NCI-H524 (cell line): ENCODE measurements at regions not wholly inside any gene's neighbourhood (a gene's known extent, or its start where the extent isn't known, plus 50 kb on each side); places are given as distances from the start of the nearest gene placed in this dataset.

Experiments used
- DNase-seq, 2 experiments: peaks; one replicate each; lab custom pipeline; 2025; lab: John Stamatoyannopoulos, UW

GRCh38 chr5:125006011-125006685 lies 259.7 kb upstream of the ZNF608 start:
- peak; percentile 35 to 70 for DNase-seq

GRCh38 chr5:125010356-125010755 lies 263.9 kb upstream of the ZNF608 start:
- no peak for DNase-seq

- no peak for DNase-seq
These were observed 264.6 kb upstream of the ZNF608 start for GRCh38 chr5:125011014-125011413.

- DNase-seq, result peak in 1 of 2 experiments; percentile 6
These were observed 265.0 kb upstream of the ZNF608 start for GRCh38 chr5:125011419-125011818.

GRCh38 chr5:125011947-125012346 lies 265.5 kb upstream of the ZNF608 start:
- no peak for DNase-seq

- DNase-seq, result peak in 1 of 2 experiments; percentile 5
These were observed 266.4 kb upstream of the ZNF608 start for GRCh38 chr5:125012727-125013451.

- peak; percentile 21 to 60 for DNase-seq
These were observed 267.8 kb upstream of the ZNF608 start for GRCh38 chr5:125014202-125014601.

GRCh38 chr5:125017796-125018195 lies 271.4 kb upstream of the ZNF608 start:
- no peak for DNase-seq

GRCh38 chr5:125023673-125024072 lies 277.2 kb upstream of the ZNF608 start:
- no peak for DNase-seq

GRCh38 chr5:125026867-125027731 lies 280.7 kb upstream of the ZNF608 start:
- DNase-seq, result no peak

GRCh38 chr5:125032286-125032685 lies 285.8 kb upstream of the ZNF608 start:
- DNase-seq, result no peak

- no peak for DNase-seq
These were observed 287.2 kb upstream of the ZNF608 start for GRCh38 chr5:125033602-125034001.

GRCh38 chr5:125034331-125034730 lies 287.9 kb upstream of the ZNF608 start:
- no peak for DNase-seq

GRCh38 chr5:125036494-125036893 lies 290.1 kb upstream of the ZNF608 start:
- DNase-seq, result no peak

GRCh38 chr5:125037020-125037419 lies 290.6 kb upstream of the ZNF608 start:
- DNase-seq, result no peak

GRCh38 chr5:125037530-125037929 lies 291.1 kb upstream of the ZNF608 start:
- DNase-seq, result no peak

GRCh38 chr5:125038477-125038876 lies 292.0 kb upstream of the ZNF608 start:
- DNase-seq, result no peak

GRCh38 chr5:125041798-125042197 lies 295.4 kb upstream of the ZNF608 start:
- no peak for DNase-seq

GRCh38 chr5:125042261-125042890 lies 295.9 kb upstream of the ZNF608 start:
- DNase-seq, result no peak

- DNase-seq, result peak; percentile 78 to 90
These were observed 297.4 kb upstream of the ZNF608 start for GRCh38 chr5:125043781-125044391.

- DNase-seq, result no peak
These were observed 298.2 kb upstream of the ZNF608 start for GRCh38 chr5:125044491-125045282.
